C4-2B (cell line): ENCODE measurements at regions not wholly inside any gene's neighbourhood (a gene's known extent, or its start where the extent isn't known, plus 50 kb on each side); places are given as distances from the start of the nearest gene placed in this dataset.

ENCODE experiments used
- CTCF ChIP-seq: fragments of 450-650 bp; conservative IDR thresholded peaks from 2 replicates; pipeline ENCODE4 v1.5.1; 2017; ENCODE audit warnings: mild to moderate bottlenecking
- ZFX ChIP-seq: fragments of 450-650 bp; IDR thresholded peaks from 2 replicates; pipeline ENCODE4 v1.6.1; 2017

- no peak for TF ChIP-seq CTCF
- TF ChIP-seq ZFX, result no peak
Observed at GRCh38 chr17:69714669-69715068, 300.2 kb downstream of the MAP2K6 start.
